Kidney tubule cell (primary cell): ENCODE measurements at regions not wholly inside any gene's neighbourhood (a gene's known extent, or its start where the extent isn't known, plus 50 kb on each side); places are given as distances from the start of the nearest gene placed in this dataset.
"Not testable (repeated sequence)": the region's sequence is repeated elsewhere in the genome, so short reads cannot be mapped to it uniquely, and the experiment has no call there.

Experiments
- DNase-seq: peaks from one replicate; pipeline ENCODE4 v3.0.0-alpha.2; 2018; ENCODE audit warnings: low spot score

DNA sequence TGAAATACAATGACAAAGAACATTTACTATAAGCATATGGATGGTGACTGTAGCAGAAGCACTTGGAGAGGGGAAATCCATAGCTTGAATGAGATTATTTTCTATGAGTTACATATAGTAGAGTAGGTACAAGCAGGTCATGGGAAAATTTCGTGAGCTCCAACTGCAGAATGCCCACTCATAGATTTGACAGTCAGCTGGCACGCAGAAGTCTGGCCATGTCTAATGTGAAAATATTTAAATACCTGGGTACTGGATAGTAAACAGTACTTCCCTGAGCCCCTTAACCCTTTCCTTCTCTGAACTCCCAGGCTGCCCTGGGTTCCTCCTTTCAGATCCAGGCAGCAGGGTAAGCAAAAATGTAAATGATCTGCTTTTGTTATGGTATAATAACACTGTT lies 209.7 kb downstream of the OTUD1 start:
- no peak for DNase-seq

GRCh38 chr10:23656735-23657134 lies 217.9 kb downstream of the OTUD1 start:
- peak; percentile 38 for DNase-seq

GRCh38 chr10:23657677-23658076 lies 218.8 kb downstream of the OTUD1 start:
- no peak for DNase-seq

- DNase-seq = not testable (repeated sequence)
Measured at GRCh38 chr10:23671866-23672265, 233.0 kb downstream of the OTUD1 start.

- no peak for DNase-seq
Measured at GRCh38 chr10:23675585-23675984, 236.7 kb downstream of the OTUD1 start.

DNA sequence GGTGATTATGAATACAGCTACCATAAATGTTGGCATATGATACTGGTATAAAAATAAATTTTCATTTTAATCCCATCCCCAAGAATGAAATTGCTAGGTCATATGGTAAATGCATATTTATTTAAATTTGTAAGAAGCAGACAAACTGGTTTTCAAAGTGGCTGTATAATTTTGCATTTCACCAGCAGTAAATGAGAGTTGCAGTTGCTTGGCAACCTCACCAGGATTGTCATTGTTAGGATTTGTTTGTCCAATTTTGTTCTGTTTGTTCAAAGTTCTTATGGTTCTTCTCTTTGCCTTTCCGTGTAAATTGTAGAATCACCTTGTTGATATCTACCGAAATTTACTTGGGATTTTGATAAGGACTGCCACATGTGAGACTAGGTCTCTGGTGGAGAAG lies 237.4 kb downstream of the OTUD1 start:
- no peak for DNase-seq

- no peak for DNase-seq
Measured at GRCh38 chr10:23686722-23687121, 247.8 kb downstream of the OTUD1 start.

GRCh38 chr10:23692736-23693135 lies 253.9 kb downstream of the OTUD1 start:
- DNase-seq = no peak

- DNase-seq = peak; percentile 6
Measured at GRCh38 chr10:23693501-23693901, 254.6 kb downstream of the OTUD1 start.

GRCh38 chr10:23693925-23694324 lies 255.1 kb downstream of the OTUD1 start:
- DNase-seq = no peak

GRCh38 chr10:23694446-23694920 lies 255.6 kb downstream of the OTUD1 start:
- peak; percentile 14 for DNase-seq

- no peak for DNase-seq
Measured at GRCh38 chr10:23694921-23695824, 256.3 kb downstream of the OTUD1 start.

DNA sequence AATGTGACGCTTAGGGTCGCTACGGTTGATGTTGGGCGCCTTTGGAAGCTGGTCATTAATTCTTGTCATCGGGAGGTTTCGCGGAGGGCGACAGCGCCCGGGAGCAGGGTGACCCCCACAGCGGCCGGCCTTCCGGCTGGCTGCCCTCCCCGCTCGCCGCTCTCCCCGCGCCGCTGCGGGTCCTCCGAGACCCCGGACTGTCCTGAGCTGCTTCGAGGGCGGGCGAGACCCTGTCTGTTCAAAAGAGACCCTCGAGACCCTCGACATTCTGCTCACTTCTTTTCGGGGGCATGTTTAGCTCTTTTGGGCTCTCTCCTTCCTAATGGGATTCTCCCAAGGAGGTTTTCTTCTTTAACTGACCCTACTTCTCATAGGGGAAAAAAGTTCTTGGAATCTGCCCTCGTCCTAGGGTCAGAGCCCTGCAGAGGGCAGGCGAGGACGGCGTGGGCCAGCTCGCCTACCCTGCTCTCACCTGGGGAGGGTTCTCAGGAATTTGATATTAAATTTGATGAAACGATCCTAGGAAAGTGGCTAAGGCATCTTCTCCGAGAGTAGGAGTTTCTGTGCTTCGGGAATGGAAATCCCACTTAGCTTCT lies 257.0 kb downstream of the OTUD1 start:
- DNase-seq = no peak

GRCh38 chr10:23696476-23696875 lies 257.6 kb downstream of the OTUD1 start:
- peak; percentile 18 for DNase-seq

- DNase-seq = peak; percentile 72
Measured at GRCh38 chr10:23702977-23703414, 264.1 kb downstream of the OTUD1 start.

DNA sequence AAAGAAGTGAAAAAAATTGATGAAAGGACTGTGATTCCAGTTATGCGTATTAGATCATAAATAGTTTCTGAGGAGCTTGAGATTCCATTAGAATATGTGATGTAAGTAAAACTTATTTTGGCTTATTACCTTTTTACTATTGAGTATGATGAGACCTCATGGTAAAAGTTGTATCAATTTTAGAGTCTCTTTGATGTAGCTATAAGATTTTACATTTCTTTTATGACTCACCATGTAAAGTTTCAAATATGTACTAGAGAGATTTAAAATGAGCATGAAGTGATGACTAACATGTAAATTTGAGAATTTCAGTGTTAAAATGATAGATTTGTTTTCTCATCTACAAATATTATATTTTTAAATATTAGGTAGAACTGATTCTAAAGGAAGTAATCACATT lies 276.5 kb downstream of the OTUD1 start:
- DNase-seq = no peak

GRCh38 chr10:23717913-23718312 lies 279.0 kb downstream of the OTUD1 start:
- no peak for DNase-seq

DNA sequence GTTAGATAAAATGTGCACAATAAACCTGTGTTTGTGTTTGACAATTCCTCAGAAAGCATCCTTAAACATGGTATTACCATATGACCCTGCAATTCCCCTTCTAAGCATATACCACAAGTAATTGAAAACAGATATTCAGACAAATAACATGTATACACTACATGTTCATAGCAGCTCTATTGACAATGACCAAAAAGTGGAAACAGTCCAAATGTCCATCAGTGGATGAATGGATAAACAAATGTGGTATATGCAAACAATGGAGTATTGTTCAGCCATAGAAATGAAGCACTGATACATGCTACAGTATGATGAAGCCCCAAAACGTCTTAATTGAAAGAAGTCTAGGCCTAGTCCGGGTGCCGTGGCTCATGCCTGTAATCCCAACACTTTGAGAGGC lies 280.1 kb downstream of the OTUD1 start:
- DNase-seq = no peak

DNA sequence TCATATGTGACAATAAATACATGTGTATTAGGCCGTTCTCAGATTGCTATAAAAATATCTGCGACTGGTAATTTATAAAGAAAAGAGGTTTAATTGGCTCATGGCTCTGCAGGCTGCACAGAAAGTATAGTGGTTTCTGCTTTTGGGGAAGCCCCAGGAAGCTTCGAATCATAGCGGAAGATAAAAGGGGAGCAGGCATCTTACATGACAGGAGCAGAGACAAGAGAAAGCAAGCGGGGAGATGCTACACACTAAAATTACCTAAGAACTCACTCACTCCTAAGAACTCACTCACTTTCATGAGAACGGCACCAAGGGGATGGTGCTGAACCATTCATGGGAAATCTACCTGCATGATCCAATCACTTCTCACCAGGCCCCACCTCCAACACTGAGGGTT lies 284.9 kb downstream of the OTUD1 start:
- no peak for DNase-seq

DNA sequence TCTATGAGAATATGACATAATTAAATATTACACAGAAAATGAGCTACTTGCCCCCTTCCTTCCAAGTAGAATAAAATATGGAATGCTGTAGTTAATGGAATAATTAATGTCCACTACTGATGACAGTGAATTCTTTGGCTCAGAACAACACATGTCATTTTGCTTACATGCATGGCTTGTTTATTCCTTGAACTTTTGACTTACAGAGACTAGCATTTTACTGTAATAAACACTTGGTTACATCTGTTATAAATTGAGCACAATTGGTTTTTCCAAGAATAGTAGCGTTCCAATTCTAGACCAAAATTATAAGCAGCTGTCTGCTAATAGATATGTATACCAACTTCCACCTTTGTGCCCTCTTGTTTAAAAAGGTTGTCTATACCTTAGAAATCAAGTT lies 286.7 kb downstream of the OTUD1 start:
- DNase-seq = no peak

DNA sequence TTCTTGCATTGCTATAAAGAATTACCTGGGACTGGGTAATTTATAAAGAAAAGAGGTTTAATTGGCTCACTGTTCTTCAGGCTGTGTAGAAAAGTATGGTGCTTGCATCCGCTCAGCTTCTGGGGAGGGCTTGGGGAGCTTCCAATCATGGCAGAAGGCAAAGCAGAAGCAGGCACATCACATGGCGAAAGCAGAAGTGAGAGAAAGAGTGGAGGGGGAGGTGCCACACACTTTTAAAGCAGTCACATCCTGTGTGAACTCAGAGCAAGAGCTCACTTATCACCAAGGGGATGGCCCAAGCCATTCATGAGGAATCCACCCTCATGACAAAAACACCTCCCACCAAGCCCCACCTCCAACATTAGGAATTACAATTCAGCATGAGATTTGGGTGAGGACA lies 303.5 kb downstream of the OTUD1 start:
- DNase-seq = no peak

DNA sequence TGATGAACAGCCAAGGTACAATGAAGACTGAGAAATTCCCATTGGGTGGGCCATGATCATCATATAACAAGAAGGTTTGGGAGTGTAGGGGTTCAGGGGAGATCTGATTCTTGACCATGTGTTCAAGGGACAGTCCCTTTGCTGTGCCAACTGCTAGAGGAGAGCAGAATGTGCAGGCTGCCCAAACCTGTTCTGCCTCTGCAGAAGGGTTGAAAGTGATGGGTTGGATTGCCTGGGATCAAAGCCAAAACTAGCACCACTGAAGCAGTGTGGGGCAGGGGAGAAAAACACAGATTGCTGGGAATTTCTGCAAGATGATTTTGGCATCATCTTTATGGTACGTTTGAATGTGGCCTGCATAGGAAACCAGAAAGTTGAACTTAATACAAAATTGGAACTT lies 303.9 kb downstream of the OTUD1 start:
- no peak for DNase-seq

- peak; percentile 62 for DNase-seq
Measured at GRCh38 chr10:23754179-23754578, 315.3 kb downstream of the OTUD1 start.
